ENCODE measurements at regions not wholly inside any gene's neighbourhood (a gene's known extent, or its start where the extent isn't known, plus 50 kb on each side); places are given as distances from the start of the nearest gene placed in this dataset.

DNA sequence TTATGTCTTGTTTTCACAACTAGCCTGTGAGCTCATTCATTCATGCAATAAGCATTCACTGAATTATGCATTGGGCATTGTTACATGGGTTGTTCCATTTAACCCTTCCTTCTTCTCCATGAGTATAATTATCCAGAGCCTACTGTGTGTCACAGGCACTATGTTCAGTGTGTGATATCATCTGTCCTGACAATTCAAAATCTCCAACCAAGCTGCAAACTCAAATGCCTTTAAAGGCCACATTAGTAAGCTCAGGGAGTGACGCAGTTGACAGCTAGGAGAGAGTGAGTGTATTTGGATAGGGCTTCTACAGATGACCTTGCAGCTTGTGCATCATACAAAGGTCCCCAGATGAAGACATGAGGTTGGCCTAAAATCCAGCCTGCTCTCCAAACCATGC is 289.5 kb downstream of the OMA1 start:
- DNase-seq (no peak), ATAC-seq (no peak)
- TF ChIP-seq POLR2A (IDR thresholded peaks at IDR 0.05): no peak
- TF ChIP-seq, protein P1, sequence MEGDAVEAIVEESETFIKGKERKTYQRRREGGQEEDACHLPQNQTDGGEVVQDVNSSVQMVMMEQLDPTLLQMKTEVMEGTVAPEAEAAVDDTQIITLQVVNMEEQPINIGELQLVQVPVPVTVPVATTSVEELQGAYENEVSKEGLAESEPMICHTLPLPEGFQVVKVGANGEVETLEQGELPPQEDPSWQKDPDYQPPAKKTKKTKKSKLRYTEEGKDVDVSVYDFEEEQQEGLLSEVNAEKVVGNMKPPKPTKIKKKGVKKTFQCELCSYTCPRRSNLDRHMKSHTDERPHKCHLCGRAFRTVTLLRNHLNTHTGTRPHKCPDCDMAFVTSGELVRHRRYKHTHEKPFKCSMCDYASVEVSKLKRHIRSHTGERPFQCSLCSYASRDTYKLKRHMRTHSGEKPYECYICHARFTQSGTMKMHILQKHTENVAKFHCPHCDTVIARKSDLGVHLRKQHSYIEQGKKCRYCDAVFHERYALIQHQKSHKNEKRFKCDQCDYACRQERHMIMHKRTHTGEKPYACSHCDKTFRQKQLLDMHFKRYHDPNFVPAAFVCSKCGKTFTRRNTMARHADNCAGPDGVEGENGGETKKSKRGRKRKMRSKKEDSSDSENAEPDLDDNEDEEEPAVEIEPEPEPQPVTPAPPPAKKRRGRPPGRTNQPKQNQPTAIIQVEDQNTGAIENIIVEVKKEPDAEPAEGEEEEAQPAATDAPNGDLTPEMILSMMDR (IDR thresholded peaks at IDR 0.05): no peak
- intact Hi-C loops (cut with DNase I): no loop called here
- H3K27ac ChIP-seq: no peak overlapping the region
- H3K9me3 ChIP-seq: peaks cover 0 to 6% (median 0%) of the 10 kb centered on the region in 12 donors
- 71 to 100% (median 81%) methylated on average over 1 of the region's 1 CpG for WGBS, 4 donors
- no peak overlapping the region for H3K4me3 ChIP-seq
- no peaks in the 10 kb centered on the region for H3K27me3 ChIP-seq
- no peaks in the 10 kb centered on the region for H3K4me1 ChIP-seq
- H3K36me3 ChIP-seq: no peaks in the 10 kb centered on the region

DNA sequence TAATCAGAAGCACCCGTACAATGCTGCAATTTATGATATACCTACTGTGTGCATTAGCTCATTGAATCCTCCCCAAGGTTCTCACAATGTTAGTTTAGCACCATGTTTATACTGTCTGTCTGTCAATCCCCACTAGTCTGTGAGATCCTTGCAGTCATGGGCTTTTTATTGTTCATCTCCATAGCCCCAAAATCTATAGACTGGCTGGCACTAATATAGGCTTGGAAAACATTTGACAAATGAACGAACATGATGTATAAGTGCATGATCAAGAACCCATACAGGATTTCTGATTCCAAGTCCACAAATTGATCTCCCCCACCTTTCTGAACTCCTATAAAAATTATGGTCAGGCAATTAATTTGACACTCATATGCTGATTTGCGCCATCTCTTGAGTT is 290.0 kb downstream of the OMA1 start:
- Histone ChIP-seq H3K27me3 (no peaks in the 10 kb centered on the region), H3K4me1 (no peaks in the 10 kb centered on the region), H3K27ac (no peak overlapping the region), H3K4me3 (no peak overlapping the region), H3K36me3 (no peaks in the 10 kb centered on the region), H3K9me3 (peaks cover 0 to 6% (median 0%) of the 10 kb centered on the region in 12 donors)
- DNase-seq (no peak), ATAC-seq (no peak)
- intact Hi-C loops (cut with DNase I): no loop called here
- TF ChIP-seq, protein P1 (IDR thresholded peaks at IDR 0.05): no peak
- TF ChIP-seq POLR2A (IDR thresholded peaks at IDR 0.05): no peak
- WGBS, 4 donors: 58 to 91% (median 89%) methylated on average over 3 of the region's 3 CpGs

DNA sequence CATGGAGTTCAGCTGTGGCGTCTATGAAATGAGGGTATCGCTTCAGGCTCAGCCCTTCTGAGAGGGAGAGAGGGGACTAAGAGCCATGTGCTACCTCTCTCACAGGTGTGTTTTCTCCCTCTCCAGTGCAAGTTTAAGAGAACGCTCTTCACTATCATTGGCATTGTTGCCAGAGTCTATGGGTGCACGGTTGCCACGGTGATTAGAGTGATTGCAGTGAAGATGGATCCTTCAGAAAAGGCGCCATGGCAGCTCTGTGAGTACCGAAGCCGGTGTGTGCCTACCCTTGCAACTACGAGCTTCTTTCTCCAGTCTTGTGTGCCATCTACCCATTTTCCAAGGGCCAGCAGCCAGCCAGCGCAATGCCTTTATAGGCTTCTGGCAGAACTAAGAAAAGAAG is 290.5 kb downstream of the OMA1 start:
- Histone ChIP-seq H3K4me3 (no peak overlapping the region), H3K27ac (no peak overlapping the region), H3K36me3 (no peaks in the 10 kb centered on the region), H3K4me1 (no peaks in the 10 kb centered on the region), H3K27me3 (no peaks in the 10 kb centered on the region), H3K9me3 (peaks cover 0 to 6% (median 0%) of the 10 kb centered on the region in 12 donors)
- intact Hi-C loops (cut with DNase I): no loop called here
- 92 to 95% (median 93%) methylated on average over 10 of the region's 10 CpGs for WGBS, 4 donors
- ATAC-seq: no peak
- no peak for DNase-seq
- no peak for TF ChIP-seq POLR2A (IDR thresholded peaks at IDR 0.05)
- TF ChIP-seq, protein P1 (IDR thresholded peaks at IDR 0.05): no peak

DNA sequence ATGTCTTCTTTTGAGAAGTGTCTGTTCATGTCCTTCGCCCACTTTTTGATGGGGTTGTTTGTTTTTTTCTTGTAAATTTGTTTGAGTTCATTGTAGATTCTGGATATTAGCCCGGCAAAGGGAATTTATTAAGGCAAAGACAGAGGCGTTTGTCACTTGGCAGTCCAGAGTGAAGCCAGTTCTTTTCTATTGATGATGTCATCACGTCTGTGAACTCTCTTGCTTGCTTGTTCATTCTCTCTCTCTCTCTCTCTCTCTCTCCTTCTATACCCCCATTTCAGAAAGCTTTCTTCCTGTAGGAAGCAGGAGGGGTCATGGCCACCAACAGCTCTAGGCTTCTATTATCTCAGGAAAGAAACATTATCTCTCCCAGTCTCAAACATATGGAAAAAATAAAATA is 291.3 kb downstream of the OMA1 start:
- WGBS, 4 donors: 72 to 81% (median 78%) methylated on average over 4 of the region's 4 CpGs
- no peak overlapping the region for H3K4me3 ChIP-seq
- no peak for ATAC-seq
- H3K27me3 ChIP-seq: peaks cover 0 to 6% (median 0%) of the 10 kb centered on the region in 9 donors
- peaks cover 0 to 4% (median under 1%) of the 10 kb centered on the region in 12 donors for H3K4me1 ChIP-seq
- DNase-seq: no peak
- H3K36me3 ChIP-seq: no peaks in the 10 kb centered on the region
- peaks cover 0 to 6% (median 0%) of the 10 kb centered on the region in 12 donors for H3K9me3 ChIP-seq
- no peak for TF ChIP-seq POLR2A (IDR thresholded peaks at IDR 0.05)
- TF ChIP-seq, protein P1 (IDR thresholded peaks at IDR 0.05): no peak
- intact Hi-C loops (cut with DNase I): no loop called here
- no peak overlapping the region for H3K27ac ChIP-seq
